HepG2 (cell line): ENCODE measurements at regions not wholly inside any gene's neighbourhood (a gene's known extent, or its start where the extent isn't known, plus 50 kb on each side); places are given as distances from the start of the nearest gene placed in this dataset.

ENCODE experiments used
- ATM ChIP-seq: fragments of 450-650 bp; IDR thresholded peaks from 2 replicates; pipeline ENCODE4 v1.7.1; 2017; ENCODE audit warnings: mild to moderate bottlenecking, borderline replicate concordance
- CBX2 ChIP-seq, 2 experiments: fragments of 200-600 bp in 1 of 2; sonication (generic); formaldehyde crosslinking in 1 of 2; IDR thresholded peaks; 2 replicates each; pipeline versions ENCODE4 v1.7.0 to v1.8.1; 2018 to 2022; ENCODE audit warnings: low read depth in 2 of 2, low read length in 1 of 2, mild to moderate bottlenecking in 1 of 2, missing genetic modification reagents in 1 of 2
- FOSL1 ChIP-seq: sonication (generic); formaldehyde crosslinking; IDR thresholded peaks from 2 replicates; pipeline ENCODE4 v1.9.0; 2021; ENCODE audit warnings: missing genetic modification reagents, borderline replicate concordance
- JUN ChIP-seq: sonication (generic); formaldehyde crosslinking; IDR thresholded peaks from 2 replicates; pipeline ENCODE4 v1.4.0; 2020; ENCODE audit warnings: mild to moderate bottlenecking, missing genetic modification reagents
- MED13 ChIP-seq: sonication (generic); formaldehyde crosslinking; IDR thresholded peaks from 2 replicates; pipeline ENCODE4 v1.5.0; 2020; ENCODE audit warnings: missing genetic modification reagents
- POGZ ChIP-seq: sonication (generic); formaldehyde crosslinking; IDR thresholded peaks from 2 replicates; pipeline ENCODE4 v1.4.0; 2020; ENCODE audit warnings: mild to moderate bottlenecking, missing genetic modification reagents
- RCOR2 ChIP-seq: IDR thresholded peaks from 2 replicates; pipeline ENCODE4 v1.6.1; 2016; ENCODE audit warnings: missing biosample characterization, missing genetic modification reagents
- SMAD1 ChIP-seq: sonication (generic); formaldehyde crosslinking; IDR thresholded peaks from 2 replicates; pipeline ENCODE4 v1.4.0; 2020; ENCODE audit warnings: missing genetic modification reagents, low read depth, mild to moderate bottlenecking, borderline replicate concordance
- THYN1 ChIP-seq: sonication (generic); formaldehyde crosslinking; IDR thresholded peaks from 2 replicates; pipeline ENCODE4 v1.8.1; 2023; ENCODE audit warnings: low read depth, mild to moderate bottlenecking, moderate library complexity, missing genetic modification reagents, borderline replicate concordance
- ZFYVE20 ChIP-seq: sonication (generic); formaldehyde crosslinking; IDR thresholded peaks from 2 replicates; pipeline ENCODE4 v1.8.0; 2023; ENCODE audit warnings: low read depth, mild to moderate bottlenecking, moderate library complexity, missing genetic modification reagents, borderline replicate concordance
- ZNF101 ChIP-seq: sonication (generic); formaldehyde crosslinking; IDR thresholded peaks from 2 replicates; pipeline ENCODE4 v1.4.0; 2020; ENCODE audit warnings: mild to moderate bottlenecking, low read depth, missing genetic modification reagents, borderline replicate concordance
- ZNF337 ChIP-seq: sonication (generic); formaldehyde crosslinking; IDR thresholded peaks from 2 replicates; pipeline ENCODE4 v1.5.1; 2020; ENCODE audit warnings: missing genetic modification reagents, low read depth, mild to moderate bottlenecking, borderline replicate concordance
- TF ChIP-seq, protein P1 (sequence below): sonication (generic); formaldehyde crosslinking; IDR thresholded peaks from 2 replicates; pipeline ENCODE4 v1.4.0; 2020; ENCODE audit warnings: missing genetic modification reagents, borderline replicate concordance
- TF ChIP-seq, protein P2 (sequence below): sonication (generic); formaldehyde crosslinking; IDR thresholded peaks from 2 replicates; pipeline ENCODE4 v1.5.0; 2020; ENCODE audit warnings: mild to moderate bottlenecking, missing genetic modification reagents, borderline replicate concordance
- TF ChIP-seq, protein P3 (sequence below): sonication (generic); formaldehyde crosslinking; IDR thresholded peaks from 2 replicates; pipeline ENCODE4 v1.4.0; 2020; ENCODE audit warnings: missing genetic modification reagents
- TF ChIP-seq, protein P4 (sequence below): sonication (generic); formaldehyde crosslinking; conservative IDR thresholded peaks from 2 replicates; pipeline ENCODE4 v1.8.0; 2022; ENCODE audit warnings: missing genetic modification reagents
- TF ChIP-seq, protein P5 (sequence below): sonication (generic); formaldehyde crosslinking; IDR thresholded peaks from 2 replicates; pipeline ENCODE4 v1.8.1; 2023; ENCODE audit warnings: mild to moderate bottlenecking, moderate library complexity, missing genetic modification reagents

DNA sequence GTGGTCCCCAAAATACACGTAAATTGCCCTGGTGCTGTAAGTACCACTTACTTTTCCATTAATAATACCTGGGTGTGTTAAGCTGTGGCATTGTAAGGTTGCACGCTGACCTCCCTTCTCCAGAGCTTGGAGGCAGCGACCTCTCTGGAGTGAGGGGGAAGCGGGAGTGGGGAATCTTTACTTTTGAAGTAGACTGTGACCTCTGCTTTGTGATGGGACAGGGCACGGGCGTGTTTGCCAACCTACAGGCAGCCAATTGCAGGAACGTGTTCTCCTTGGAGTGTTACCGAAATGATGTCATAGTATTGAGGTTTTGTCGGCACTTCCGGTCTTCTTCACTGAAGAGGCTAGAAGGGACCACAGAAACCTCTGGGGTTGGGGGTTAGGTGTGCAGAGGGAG lies 227.3 kb upstream of the C2CD4B start (continued):
- TF ChIP-seq, protein P1, sequence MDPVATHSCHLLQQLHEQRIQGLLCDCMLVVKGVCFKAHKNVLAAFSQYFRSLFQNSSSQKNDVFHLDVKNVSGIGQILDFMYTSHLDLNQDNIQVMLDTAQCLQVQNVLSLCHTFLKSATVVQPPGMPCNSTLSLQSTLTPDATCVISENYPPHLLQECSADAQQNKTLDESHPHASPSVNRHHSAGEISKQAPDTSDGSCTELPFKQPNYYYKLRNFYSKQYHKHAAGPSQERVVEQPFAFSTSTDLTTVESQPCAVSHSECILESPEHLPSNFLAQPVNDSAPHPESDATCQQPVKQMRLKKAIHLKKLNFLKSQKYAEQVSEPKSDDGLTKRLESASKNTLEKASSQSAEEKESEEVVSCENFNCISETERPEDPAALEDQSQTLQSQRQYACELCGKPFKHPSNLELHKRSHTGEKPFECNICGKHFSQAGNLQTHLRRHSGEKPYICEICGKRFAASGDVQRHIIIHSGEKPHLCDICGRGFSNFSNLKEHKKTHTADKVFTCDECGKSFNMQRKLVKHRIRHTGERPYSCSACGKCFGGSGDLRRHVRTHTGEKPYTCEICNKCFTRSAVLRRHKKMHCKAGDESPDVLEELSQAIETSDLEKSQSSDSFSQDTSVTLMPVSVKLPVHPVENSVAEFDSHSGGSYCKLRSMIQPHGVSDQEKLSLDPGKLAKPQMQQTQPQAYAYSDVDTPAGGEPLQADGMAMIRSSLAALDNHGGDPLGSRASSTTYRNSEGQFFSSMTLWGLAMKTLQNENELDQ (CRISPR knock-in tag): no peak
- TF ChIP-seq, protein P2, sequence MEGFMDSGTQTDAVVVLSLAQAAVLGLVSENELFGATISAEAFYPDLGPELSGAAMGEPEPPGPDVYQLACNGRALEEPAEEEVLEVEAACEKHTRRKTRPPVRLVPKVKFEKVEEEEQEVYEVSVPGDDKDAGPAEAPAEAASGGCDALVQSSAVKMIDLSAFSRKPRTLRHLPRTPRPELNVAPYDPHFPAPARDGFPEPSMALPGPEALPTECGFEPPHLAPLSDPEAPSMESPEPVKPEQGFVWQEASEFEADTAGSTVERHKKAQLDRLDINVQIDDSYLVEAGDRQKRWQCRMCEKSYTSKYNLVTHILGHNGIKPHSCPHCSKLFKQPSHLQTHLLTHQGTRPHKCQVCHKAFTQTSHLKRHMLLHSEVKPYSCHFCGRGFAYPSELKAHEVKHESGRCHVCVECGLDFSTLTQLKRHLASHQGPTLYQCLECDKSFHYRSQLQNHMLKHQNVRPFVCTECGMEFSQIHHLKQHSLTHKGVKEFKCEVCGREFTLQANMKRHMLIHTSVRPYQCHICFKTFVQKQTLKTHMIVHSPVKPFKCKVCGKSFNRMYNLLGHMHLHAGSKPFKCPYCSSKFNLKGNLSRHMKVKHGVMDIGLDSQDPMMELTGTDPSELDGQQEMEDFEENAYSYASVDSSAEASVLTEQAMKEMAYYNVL (CRISPR knock-in tag): no peak
- TF ChIP-seq JUN (CRISPR knock-in tag) (no peak), ATM (no peak), SMAD1 (no peak), ZNF101 (no peak), ZFYVE20 (CRISPR knock-in tag) (no peak), MED13 (CRISPR knock-in tag) (no peak), CBX2 (IDR thresholded peaks at IDR 0.05; ENCODE audit: low read depth, low read length) (no peak), CBX2 (CRISPR knock-in tag; IDR thresholded peaks at IDR 0.05; ENCODE audit: low read depth) (no peak), RCOR2 (no peak), THYN1 (CRISPR knock-in tag) (no peak), POGZ (CRISPR knock-in tag) (0 out of 2 replicates have a peak, but pooled peaks have one; percentile 10), FOSL1 (CRISPR knock-in tag) (no peak), ZNF337 (CRISPR knock-in tag) (no peak)
- TF ChIP-seq, protein P3, sequence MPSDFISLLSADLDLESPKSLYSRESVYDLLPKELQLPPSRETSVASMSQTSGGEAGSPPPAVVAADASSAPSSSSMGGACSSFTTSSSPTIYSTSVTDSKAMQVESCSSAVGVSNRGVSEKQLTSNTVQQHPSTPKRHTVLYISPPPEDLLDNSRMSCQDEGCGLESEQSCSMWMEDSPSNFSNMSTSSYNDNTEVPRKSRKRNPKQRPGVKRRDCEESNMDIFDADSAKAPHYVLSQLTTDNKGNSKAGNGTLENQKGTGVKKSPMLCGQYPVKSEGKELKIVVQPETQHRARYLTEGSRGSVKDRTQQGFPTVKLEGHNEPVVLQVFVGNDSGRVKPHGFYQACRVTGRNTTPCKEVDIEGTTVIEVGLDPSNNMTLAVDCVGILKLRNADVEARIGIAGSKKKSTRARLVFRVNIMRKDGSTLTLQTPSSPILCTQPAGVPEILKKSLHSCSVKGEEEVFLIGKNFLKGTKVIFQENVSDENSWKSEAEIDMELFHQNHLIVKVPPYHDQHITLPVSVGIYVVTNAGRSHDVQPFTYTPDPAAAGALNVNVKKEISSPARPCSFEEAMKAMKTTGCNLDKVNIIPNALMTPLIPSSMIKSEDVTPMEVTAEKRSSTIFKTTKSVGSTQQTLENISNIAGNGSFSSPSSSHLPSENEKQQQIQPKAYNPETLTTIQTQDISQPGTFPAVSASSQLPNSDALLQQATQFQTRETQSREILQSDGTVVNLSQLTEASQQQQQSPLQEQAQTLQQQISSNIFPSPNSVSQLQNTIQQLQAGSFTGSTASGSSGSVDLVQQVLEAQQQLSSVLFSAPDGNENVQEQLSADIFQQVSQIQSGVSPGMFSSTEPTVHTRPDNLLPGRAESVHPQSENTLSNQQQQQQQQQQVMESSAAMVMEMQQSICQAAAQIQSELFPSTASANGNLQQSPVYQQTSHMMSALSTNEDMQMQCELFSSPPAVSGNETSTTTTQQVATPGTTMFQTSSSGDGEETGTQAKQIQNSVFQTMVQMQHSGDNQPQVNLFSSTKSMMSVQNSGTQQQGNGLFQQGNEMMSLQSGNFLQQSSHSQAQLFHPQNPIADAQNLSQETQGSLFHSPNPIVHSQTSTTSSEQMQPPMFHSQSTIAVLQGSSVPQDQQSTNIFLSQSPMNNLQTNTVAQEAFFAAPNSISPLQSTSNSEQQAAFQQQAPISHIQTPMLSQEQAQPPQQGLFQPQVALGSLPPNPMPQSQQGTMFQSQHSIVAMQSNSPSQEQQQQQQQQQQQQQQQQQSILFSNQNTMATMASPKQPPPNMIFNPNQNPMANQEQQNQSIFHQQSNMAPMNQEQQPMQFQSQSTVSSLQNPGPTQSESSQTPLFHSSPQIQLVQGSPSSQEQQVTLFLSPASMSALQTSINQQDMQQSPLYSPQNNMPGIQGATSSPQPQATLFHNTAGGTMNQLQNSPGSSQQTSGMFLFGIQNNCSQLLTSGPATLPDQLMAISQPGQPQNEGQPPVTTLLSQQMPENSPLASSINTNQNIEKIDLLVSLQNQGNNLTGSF (CRISPR knock-in tag): no peak
- TF ChIP-seq, protein P4, sequence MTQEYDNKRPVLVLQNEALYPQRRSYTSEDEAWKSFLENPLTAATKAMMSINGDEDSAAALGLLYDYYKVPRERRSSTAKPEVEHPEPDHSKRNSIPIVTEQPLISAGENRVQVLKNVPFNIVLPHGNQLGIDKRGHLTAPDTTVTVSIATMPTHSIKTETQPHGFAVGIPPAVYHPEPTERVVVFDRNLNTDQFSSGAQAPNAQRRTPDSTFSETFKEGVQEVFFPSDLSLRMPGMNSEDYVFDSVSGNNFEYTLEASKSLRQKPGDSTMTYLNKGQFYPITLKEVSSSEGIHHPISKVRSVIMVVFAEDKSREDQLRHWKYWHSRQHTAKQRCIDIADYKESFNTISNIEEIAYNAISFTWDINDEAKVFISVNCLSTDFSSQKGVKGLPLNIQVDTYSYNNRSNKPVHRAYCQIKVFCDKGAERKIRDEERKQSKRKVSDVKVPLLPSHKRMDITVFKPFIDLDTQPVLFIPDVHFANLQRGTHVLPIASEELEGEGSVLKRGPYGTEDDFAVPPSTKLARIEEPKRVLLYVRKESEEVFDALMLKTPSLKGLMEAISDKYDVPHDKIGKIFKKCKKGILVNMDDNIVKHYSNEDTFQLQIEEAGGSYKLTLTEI (CRISPR knock-in tag): no peak
- TF ChIP-seq, protein P5, sequence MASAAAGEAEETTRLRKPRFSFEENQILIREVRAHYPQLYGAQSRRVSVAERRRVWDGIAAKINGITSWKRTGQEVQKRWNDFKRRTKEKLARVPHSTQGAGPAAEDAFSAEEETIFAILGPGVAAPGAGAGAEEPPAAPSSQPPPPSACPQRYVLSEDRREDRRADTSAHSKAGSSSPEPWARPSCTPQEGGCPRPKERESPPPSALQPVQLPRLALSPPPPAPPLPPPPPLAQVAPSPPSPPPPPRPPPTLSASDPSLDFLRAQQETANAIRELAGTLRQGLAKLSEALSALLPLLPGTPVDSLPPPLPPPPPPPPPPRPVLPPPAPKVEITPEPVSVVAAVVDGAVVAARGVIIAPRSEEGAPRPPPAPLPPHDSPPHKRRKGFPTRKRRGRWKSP (CRISPR knock-in tag): no peak
